ENCODE measurements at regions not wholly inside any gene's neighbourhood (a gene's known extent, or its start where the extent isn't known, plus 50 kb on each side); places are given as distances from the start of the nearest gene placed in this dataset.

- H3K36me3 Mint-ChIP-seq: peaks cover 3 to 4% of the 10 kb centered on the region in 2 donors
- peaks cover 40 to 58% of the 10 kb centered on the region in 2 donors for H3K4me1 Mint-ChIP-seq
- no peaks in the 10 kb centered on the region for H3K27me3 Mint-ChIP-seq
- H3K4me3 Mint-ChIP-seq: peak overlapping the region in 1 of 2 donors; percentile 80
- ATAC-seq (replicated peaks) (no peak), DNase-seq (no peak)
- no peak overlapping the region for H3K27ac Mint-ChIP-seq
- H3K9me3 Mint-ChIP-seq: peaks cover 3 to 4% of the 10 kb centered on the region in 2 donors
Observed at GRCh38 chr12:92034083-92034482, 111.6 kb downstream of the BTG1 start.

DNA sequence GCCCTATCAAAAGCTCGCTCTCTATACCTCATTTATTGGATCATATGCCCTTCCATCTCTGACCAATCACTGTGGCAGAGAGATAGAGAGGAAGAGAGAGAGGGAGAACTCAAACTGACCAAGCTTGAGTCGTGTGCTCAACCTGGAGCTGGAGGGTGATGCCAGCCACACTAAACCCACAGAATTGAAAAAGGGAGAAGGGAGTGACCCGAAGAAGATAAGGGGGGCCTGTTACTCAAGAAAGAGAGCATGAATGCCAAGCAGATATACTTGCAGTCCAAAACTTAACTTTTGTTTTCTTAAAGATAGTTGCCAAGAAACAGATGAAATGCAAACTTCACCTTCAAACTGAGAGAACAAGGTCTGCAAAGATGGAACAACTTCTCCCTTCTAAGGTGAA lies 112.7 kb downstream of the BTG1 start:
- H3K4me1 Mint-ChIP-seq: peaks cover 46 to 62% of the 10 kb centered on the region in 2 donors
- DNase-seq (no peak), ATAC-seq (replicated peaks) (no peak)
- H3K9me3 Mint-ChIP-seq: peaks cover 3 to 4% of the 10 kb centered on the region in 2 donors
- no peak overlapping the region for H3K4me3 Mint-ChIP-seq
- H3K36me3 Mint-ChIP-seq: peaks cover 3 to 4% of the 10 kb centered on the region in 2 donors
- no peaks in the 10 kb centered on the region for H3K27me3 Mint-ChIP-seq
- H3K27ac Mint-ChIP-seq: no peak overlapping the region

- ATAC-seq (replicated peaks): no peak
Observed at GRCh38 chr12:92032101-92032500, 113.5 kb downstream of the BTG1 start.

DNA sequence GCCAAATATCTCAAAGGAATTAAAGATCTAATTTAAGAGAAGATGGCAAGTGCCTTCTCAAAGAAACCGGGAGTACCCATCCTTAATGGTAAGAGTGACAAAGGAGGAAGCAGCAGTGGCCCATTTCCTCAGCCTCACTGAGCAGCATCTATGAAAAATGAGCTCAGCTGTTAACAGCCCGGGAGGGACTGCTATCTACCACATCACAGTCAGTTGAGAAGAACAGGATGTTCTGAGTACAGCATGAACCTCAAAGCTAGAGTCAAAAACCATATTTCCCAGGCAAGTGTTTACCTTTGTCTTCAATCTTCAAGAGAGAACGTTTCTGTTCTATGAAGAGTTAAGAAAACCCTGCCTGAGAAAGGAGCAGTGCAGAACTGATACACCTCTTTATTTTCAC lies 115.0 kb downstream of the BTG1 start:
- H3K36me3 Mint-ChIP-seq: peaks cover 3 to 4% of the 10 kb centered on the region in 2 donors
- H3K4me3 Mint-ChIP-seq: no peak overlapping the region
- H3K4me1 Mint-ChIP-seq: peaks cover 41 to 55% of the 10 kb centered on the region in 2 donors
- ATAC-seq (replicated peaks): peak; percentile 44 to 56
- no peak overlapping the region for H3K27ac Mint-ChIP-seq
- peaks cover 3 to 4% of the 10 kb centered on the region in 2 donors for H3K9me3 Mint-ChIP-seq
- no peak for DNase-seq
- H3K27me3 Mint-ChIP-seq: no peaks in the 10 kb centered on the region

More at GRCh38 chr12:92032101-92032500, 113.5 kb downstream of the BTG1 start:
- Mint-ChIP-seq H3K27me3 (no peaks in the 10 kb centered on the region), H3K36me3 (peaks cover 3 to 4% of the 10 kb centered on the region in 2 donors), H3K27ac (no peak overlapping the region), H3K4me1 (peaks cover 48 to 62% of the 10 kb centered on the region in 2 donors), H3K4me3 (no peak overlapping the region), H3K9me3 (peaks cover 3 to 4% of the 10 kb centered on the region in 2 donors)
- DNase-seq: no peak

GRCh38 chr12:92029902-92030586 lies 115.6 kb downstream of the BTG1 start:
- Mint-ChIP-seq H3K27ac (no peak overlapping the region), H3K4me3 (no peak overlapping the region), H3K4me1 (peaks cover 37 to 49% of the 10 kb centered on the region in 2 donors), H3K36me3 (peaks cover 3 to 4% of the 10 kb centered on the region in 2 donors), H3K27me3 (no peaks in the 10 kb centered on the region), H3K9me3 (peaks cover 3 to 4% of the 10 kb centered on the region in 2 donors)
- ATAC-seq (replicated peaks) (no peak), DNase-seq (no peak)

DNA sequence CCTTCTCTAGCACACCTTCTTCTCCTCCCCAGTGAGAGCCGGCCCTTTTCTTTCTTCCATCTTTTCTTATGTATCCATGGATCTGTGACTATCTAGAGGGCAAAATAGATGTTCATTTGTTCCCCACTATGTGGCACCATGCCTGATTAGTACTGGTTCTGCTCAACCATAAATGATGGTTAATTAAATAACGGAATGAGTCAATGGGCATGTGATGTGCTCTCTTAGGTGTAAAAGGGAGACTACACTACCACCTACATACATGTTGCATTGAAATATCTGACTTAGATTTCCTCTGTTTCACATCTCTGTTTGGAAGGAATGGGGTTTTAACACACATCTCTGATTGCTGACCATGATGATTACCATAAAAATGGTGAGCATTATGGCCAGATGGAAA lies 116.5 kb downstream of the BTG1 start:
- DNase-seq: no peak
- peaks cover 3 to 4% of the 10 kb centered on the region in 2 donors for H3K36me3 Mint-ChIP-seq
- peaks cover 3 to 4% of the 10 kb centered on the region in 2 donors for H3K9me3 Mint-ChIP-seq
- H3K27me3 Mint-ChIP-seq: no peaks in the 10 kb centered on the region
- peaks cover 32 to 40% of the 10 kb centered on the region in 2 donors for H3K4me1 Mint-ChIP-seq
- H3K4me3 Mint-ChIP-seq: no peak overlapping the region
- H3K27ac Mint-ChIP-seq: no peak overlapping the region
- ATAC-seq (replicated peaks): peak; percentile 45 to 76

GRCh38 chr12:92028441-92028709 lies 117.3 kb downstream of the BTG1 start:
- H3K36me3 Mint-ChIP-seq: peaks cover 3 to 4% of the 10 kb centered on the region in 2 donors
- DNase-seq: no peak
- no peaks in the 10 kb centered on the region for H3K27me3 Mint-ChIP-seq
- ATAC-seq (replicated peaks): no peak
- H3K4me1 Mint-ChIP-seq: peaks cover 32 to 40% of the 10 kb centered on the region in 2 donors
- no peak overlapping the region for H3K4me3 Mint-ChIP-seq
- no peak overlapping the region for H3K27ac Mint-ChIP-seq
- peaks cover 3 to 4% of the 10 kb centered on the region in 2 donors for H3K9me3 Mint-ChIP-seq

DNA sequence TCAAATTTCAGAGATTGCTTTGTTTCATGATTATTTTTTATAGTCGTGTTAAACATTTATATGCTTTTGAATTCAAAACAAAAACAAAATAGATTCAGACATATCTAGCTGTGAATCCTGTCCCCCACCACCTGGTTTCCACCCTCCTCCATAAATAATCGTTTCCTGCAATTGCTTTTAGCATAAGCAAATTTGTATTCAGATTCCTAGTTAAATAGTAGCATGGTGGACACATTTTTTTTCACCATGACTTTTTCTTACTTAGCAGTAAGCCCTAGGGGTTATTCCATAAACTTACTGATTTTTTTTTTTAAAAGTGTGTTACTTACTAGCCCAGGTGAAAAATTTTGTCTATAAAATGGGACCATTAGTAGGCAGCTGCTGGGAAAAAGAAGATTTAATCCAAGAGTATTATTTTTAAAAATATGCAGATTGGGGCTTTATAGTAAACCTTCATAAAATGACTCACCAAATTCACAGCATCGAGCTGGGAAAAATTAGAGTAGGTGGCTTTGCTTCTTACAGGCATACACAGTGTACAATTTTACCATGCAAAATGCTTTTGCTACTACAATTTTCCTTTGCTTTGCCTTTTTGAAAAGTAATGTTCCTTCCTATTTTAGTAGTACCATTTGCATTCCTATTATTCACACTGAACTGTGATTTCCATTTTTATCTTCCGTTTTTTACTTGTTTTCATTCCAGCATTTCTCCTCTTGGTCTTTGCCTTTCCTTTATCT lies 117.8 kb downstream of the BTG1 start:
- Mint-ChIP-seq H3K9me3 (peaks cover 2% of the 10 kb centered on the region in 2 donors), H3K27ac (no peak overlapping the region), H3K4me3 (no peak overlapping the region), H3K27me3 (no peaks in the 10 kb centered on the region), H3K4me1 (peaks cover 31 to 37% of the 10 kb centered on the region in 2 donors), H3K36me3 (peaks cover 2% of the 10 kb centered on the region in 2 donors)
- DNase-seq (no peak), ATAC-seq (replicated peaks) (no peak)

DNA sequence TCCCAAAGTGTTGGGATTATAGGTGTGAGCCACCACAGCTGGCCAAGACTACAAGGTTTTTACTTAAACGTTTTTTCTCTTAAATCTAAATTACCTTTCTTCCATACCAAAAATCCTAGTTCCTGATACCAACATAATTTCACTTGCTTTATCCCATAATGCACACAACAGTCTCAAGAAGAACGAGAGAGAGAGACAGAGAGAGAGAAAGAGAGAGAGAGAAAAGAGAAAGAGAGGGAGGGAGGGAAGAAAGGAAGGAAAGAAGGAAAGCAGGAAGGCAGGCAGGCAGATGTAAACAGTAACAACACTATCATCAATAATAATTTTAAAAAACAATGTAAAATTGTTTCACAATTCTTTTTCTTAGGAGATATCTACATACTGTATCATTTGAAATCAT lies 118.4 kb downstream of the BTG1 start:
- no peak overlapping the region for H3K4me3 Mint-ChIP-seq
- no peaks in the 10 kb centered on the region for H3K9me3 Mint-ChIP-seq
- DNase-seq (no peak), ATAC-seq (replicated peaks) (no peak)
- H3K27me3 Mint-ChIP-seq: no peaks in the 10 kb centered on the region
- no peaks in the 10 kb centered on the region for H3K36me3 Mint-ChIP-seq
- no peak overlapping the region for H3K27ac Mint-ChIP-seq
- H3K4me1 Mint-ChIP-seq: peaks cover 28 to 34% of the 10 kb centered on the region in 2 donors

DNA sequence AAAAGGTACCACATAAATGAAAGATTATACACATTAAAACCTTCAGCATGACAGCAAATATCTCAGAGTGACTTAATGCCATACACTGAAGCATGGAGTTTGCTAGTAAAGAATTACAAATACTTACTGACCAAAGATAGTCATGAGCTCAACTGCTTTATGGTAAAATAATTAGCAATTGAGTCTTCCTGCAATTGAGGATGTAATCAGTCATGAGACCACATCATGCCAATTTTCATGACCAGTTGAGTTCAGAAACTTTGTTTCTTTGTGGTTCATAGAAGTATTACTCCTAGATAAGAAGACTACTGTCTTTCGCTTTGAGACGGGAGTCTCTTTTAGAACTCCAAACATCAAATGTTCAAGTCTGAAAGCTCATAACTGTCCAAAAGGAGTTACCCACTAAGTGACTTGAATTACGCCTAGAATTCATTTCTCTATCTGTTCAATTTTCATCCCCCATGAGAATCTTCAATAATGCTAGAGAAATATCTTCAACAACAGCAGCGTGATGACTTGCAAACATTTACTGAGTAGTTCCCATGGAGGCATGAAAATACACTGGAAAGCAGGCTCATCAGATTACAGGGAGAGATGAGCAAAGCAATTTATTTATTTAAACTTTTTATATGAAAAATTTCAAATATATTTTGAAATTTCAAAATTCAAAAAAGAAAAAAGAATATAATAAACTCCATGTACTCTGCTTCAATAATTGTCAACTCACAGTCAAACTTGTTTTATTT lies 120.0 kb downstream of the BTG1 start:
- no peaks in the 10 kb centered on the region for H3K36me3 Mint-ChIP-seq
- ATAC-seq (replicated peaks) (no peak), DNase-seq (no peak)
- no peak overlapping the region for H3K27ac Mint-ChIP-seq
- H3K4me3 Mint-ChIP-seq: no peak overlapping the region
- peaks cover 18 to 19% of the 10 kb centered on the region in 2 donors for H3K4me1 Mint-ChIP-seq
- no peaks in the 10 kb centered on the region for H3K27me3 Mint-ChIP-seq
- H3K9me3 Mint-ChIP-seq: no peaks in the 10 kb centered on the region

DNA sequence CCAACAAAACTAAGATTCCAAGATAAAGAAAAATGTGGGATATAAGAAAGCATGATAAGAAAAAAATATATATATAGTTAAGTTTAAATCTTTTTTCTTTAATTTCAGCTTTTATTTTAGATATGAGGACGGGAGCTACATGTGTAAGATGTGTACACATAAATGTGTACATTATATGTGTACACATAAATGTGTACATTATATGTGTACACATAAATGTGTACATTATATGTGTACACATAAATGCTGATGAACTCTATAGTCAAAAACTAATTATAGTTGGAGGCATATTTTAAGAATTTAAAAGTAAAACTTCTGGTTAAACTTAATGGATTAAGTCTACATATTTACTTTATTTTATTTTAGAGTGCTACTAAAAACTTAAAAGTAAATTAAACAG lies 123.6 kb downstream of the BTG1 start:
- ATAC-seq (replicated peaks) (no peak), DNase-seq (no peak)
- peaks cover 0 to 4% of the 10 kb centered on the region in 2 donors for H3K9me3 Mint-ChIP-seq
- peaks cover 3 to 9% of the 10 kb centered on the region in 2 donors for H3K4me1 Mint-ChIP-seq
- H3K4me3 Mint-ChIP-seq: no peak overlapping the region
- peaks cover 0 to 4% of the 10 kb centered on the region in 2 donors for H3K36me3 Mint-ChIP-seq
- H3K27me3 Mint-ChIP-seq: no peaks in the 10 kb centered on the region
- no peak overlapping the region for H3K27ac Mint-ChIP-seq

DNA sequence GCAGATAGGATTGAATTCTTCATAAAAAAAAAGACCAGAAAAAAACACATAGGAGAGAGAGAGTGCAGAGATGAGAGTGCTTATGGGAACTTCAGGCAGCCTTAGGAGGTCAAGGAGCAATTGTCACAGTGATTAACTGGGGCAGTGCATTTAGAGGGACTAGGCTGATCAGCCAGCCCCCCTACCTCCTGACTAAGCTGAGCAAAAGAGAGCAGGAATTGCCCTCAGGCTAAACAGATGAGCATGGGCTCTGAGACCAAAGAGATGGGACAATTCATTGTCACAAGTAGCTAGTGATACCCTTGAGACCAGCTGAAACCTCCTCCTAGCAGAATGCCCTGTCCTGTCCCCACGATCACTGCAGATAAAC lies 124.0 kb downstream of the BTG1 start:
- H3K36me3 Mint-ChIP-seq: peaks cover 0 to 4% of the 10 kb centered on the region in 2 donors
- no peaks in the 10 kb centered on the region for H3K27me3 Mint-ChIP-seq
- ATAC-seq (replicated peaks) (no peak), DNase-seq (no peak)
- peaks cover 5 to 12% of the 10 kb centered on the region in 2 donors for H3K4me1 Mint-ChIP-seq
- H3K9me3 Mint-ChIP-seq: peaks cover 0 to 4% of the 10 kb centered on the region in 2 donors
- H3K27ac Mint-ChIP-seq: no peak overlapping the region
- H3K4me3 Mint-ChIP-seq: no peak overlapping the region

GRCh38 chr12:92020983-92021665 lies 124.5 kb downstream of the BTG1 start:
- Mint-ChIP-seq H3K36me3 (peaks cover 0 to 4% of the 10 kb centered on the region in 2 donors), H3K4me3 (no peak overlapping the region), H3K27ac (no peak overlapping the region), H3K27me3 (no peaks in the 10 kb centered on the region), H3K4me1 (peaks cover 5 to 12% of the 10 kb centered on the region in 2 donors), H3K9me3 (peaks cover 0 to 4% of the 10 kb centered on the region in 2 donors)
- no peak for DNase-seq
- no peak for ATAC-seq (replicated peaks)
